ENCODE measurements at regions not wholly inside any gene's neighbourhood (a gene's known extent, or its start where the extent isn't known, plus 50 kb on each side); places are given as distances from the start of the nearest gene placed in this dataset.

DNA sequence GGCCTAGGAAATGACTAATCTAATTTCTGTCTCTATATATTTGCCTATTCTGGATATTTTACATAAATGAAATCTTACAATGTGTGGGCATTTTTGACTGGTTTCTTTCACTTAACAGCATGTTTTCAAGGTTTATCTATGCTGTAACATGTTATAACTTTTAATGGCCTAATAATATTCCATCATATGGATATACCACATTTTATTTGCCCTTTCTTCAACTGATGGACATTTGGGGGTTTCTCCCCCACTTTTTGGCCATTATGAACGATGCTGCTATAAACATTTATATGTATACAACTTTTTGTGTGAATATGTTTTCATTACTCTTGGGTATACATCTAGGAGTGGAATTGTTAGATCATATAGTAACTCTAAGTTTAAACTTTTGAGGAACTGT, 357.3 kb upstream of the ADAMTS9 start:
- no peak for DNase-seq (ENCODE audit: low read depth)
- Histone ChIP-seq H3K27me3 (ENCODE audit: control insufficient read depth, insufficient read depth, low read length) (no peaks in the 10 kb centered on the region), H3K4me3 (ENCODE audit: low read depth, low read length) (no peak overlapping the region), H3K36me3 (ENCODE audit: control insufficient read depth, insufficient read depth, low read length) (no peaks in the 10 kb centered on the region)
- TF ChIP-seq, protein P1, sequence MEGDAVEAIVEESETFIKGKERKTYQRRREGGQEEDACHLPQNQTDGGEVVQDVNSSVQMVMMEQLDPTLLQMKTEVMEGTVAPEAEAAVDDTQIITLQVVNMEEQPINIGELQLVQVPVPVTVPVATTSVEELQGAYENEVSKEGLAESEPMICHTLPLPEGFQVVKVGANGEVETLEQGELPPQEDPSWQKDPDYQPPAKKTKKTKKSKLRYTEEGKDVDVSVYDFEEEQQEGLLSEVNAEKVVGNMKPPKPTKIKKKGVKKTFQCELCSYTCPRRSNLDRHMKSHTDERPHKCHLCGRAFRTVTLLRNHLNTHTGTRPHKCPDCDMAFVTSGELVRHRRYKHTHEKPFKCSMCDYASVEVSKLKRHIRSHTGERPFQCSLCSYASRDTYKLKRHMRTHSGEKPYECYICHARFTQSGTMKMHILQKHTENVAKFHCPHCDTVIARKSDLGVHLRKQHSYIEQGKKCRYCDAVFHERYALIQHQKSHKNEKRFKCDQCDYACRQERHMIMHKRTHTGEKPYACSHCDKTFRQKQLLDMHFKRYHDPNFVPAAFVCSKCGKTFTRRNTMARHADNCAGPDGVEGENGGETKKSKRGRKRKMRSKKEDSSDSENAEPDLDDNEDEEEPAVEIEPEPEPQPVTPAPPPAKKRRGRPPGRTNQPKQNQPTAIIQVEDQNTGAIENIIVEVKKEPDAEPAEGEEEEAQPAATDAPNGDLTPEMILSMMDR (IDR thresholded peaks at IDR 0.05; ENCODE audit: insufficient read depth, low read length, severe bottlenecking) = no peak
- no peak for FAIRE-seq

DNA sequence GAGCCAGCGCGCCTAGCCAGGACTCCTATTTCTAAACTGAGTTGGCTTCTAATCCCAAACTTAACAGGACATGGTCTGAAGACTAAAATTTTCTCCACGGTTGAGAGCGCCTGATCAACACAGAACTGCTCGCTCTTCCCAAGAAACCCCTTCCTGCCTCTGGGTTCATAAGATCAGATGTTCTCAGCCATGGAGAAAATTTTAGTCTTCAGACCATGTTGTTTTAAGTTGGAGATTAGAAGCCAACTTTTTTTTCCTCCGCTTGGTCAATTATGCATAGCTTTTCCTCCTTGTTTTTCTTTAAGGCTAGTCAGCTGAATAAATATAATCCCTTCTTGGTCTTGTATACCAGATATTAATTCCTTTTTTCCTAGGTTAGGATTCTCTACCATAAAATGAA, 356.6 kb upstream of the ADAMTS9 start:
- H3K27me3 ChIP-seq (ENCODE audit: control insufficient read depth, insufficient read depth, low read length) = no peaks in the 10 kb centered on the region
- H3K36me3 ChIP-seq (ENCODE audit: control insufficient read depth, insufficient read depth, low read length) = no peaks in the 10 kb centered on the region
- no peak for DNase-seq (ENCODE audit: low read depth)
- FAIRE-seq = no peak
- no peak overlapping the region for H3K4me3 ChIP-seq (ENCODE audit: low read depth, low read length)
- TF ChIP-seq, protein P1 (IDR thresholded peaks at IDR 0.05; ENCODE audit: insufficient read depth, low read length, severe bottlenecking) = no peak

DNA sequence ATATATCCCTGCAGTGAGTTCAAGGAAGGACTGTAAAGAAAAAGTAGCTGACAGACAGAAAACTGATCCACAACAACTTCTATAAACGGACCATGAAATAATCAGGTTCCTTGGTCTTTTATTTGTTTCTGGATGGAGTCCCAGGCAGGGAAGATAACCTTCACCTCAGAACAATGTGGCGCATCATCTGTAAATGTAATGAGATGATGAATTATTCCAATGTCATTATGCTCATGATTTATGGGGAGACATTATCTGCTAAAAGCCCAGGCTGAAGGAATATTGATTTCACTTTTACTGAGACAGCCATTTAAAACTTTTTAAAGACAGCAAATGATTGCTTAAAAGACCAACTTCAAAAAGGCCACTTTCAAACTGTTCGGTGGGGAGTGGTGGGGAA, 354.9 kb upstream of the ADAMTS9 start:
- no peak overlapping the region for H3K4me3 ChIP-seq (ENCODE audit: low read depth, low read length)
- TF ChIP-seq, protein P1 (IDR thresholded peaks at IDR 0.05; ENCODE audit: insufficient read depth, low read length, severe bottlenecking) = no peak
- FAIRE-seq (no peak), DNase-seq (ENCODE audit: low read depth) (no peak)
- no peaks in the 10 kb centered on the region for H3K36me3 ChIP-seq (ENCODE audit: control insufficient read depth, insufficient read depth, low read length)
- H3K27me3 ChIP-seq (ENCODE audit: control insufficient read depth, insufficient read depth, low read length) = no peaks in the 10 kb centered on the region

DNA sequence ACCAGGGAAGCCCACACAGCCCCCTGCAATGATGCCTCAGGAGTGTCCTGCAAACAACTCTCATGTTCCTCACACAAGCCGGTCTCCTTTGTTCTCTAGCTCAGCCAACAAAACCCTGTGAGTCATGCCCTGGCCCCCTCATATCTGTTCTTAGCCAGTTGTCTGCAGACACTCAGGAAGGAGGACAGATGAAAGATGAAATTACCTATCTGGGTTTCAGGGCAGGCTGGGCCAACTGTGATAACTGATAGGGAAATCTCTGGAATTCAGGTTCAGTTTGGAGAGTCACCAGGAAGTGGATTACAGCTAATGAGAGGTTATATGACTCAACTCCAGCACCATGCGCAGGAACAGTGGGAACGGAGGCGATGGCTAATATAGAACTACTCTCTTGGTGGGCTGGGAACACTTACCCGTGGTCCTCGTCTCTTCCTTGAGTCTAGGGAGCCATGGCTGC, 352.0 kb upstream of the ADAMTS9 start:
- TF ChIP-seq, protein P1 (IDR thresholded peaks at IDR 0.05; ENCODE audit: insufficient read depth, low read length, severe bottlenecking) = no peak
- DNase-seq (ENCODE audit: low read depth) (no peak), FAIRE-seq (no peak)
- Histone ChIP-seq H3K27me3 (ENCODE audit: control insufficient read depth, insufficient read depth, low read length) (no peaks in the 10 kb centered on the region), H3K4me3 (ENCODE audit: low read depth, low read length) (no peak overlapping the region), H3K36me3 (ENCODE audit: control insufficient read depth, insufficient read depth, low read length) (no peaks in the 10 kb centered on the region)

DNA sequence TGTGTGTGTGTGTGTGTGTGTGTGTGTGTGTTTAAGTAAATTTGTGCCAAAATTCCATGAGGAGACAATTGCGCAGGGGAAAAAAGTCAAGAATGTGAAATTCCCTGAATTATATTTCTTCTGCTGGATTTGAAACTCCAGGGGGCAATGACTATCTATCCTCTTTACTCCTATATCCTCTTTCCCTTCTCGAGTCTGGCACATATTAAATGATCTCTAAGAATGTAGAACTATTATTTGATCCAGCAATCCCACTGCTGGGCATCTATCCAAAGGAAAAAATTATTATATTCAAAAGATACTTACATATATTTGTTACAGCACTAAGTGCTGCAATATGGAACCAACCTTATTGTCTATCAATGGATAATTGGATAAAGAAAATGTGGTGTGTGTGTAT, 350.1 kb upstream of the ADAMTS9 start:
- H3K36me3 ChIP-seq (ENCODE audit: control insufficient read depth, insufficient read depth, low read length) = no peaks in the 10 kb centered on the region
- H3K27me3 ChIP-seq (ENCODE audit: control insufficient read depth, insufficient read depth, low read length) = no peaks in the 10 kb centered on the region
- no peak overlapping the region for H3K4me3 ChIP-seq (ENCODE audit: low read depth, low read length)
- DNase-seq (ENCODE audit: low read depth) (no peak), FAIRE-seq (no peak)
- TF ChIP-seq, protein P1 (IDR thresholded peaks at IDR 0.05; ENCODE audit: insufficient read depth, low read length, severe bottlenecking) = no peak

DNA sequence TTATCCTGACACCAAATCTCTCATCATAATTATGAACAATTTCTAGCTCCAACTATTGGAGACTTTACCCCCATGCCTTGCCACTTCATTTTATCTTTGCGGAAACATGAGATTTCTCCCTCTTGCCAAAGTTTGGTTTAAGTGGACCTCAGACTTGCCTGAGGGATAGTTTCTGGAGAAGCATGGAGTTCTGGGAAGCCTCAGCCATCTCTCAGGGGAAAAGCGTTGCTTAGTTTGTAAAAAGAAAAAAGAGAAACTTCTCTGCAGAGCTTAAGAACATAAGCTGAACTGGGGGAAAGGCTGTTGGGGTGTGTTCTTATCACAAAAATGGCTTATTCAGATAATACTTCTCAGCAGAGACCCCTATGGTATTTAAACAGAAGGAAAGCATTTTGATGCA, 347.4 kb upstream of the ADAMTS9 start:
- FAIRE-seq (no peak), DNase-seq (ENCODE audit: low read depth) (no peak)
- TF ChIP-seq, protein P1 (IDR thresholded peaks at IDR 0.05; ENCODE audit: insufficient read depth, low read length, severe bottlenecking) = no peak
- no peaks in the 10 kb centered on the region for H3K36me3 ChIP-seq (ENCODE audit: control insufficient read depth, insufficient read depth, low read length)
- H3K27me3 ChIP-seq (ENCODE audit: control insufficient read depth, insufficient read depth, low read length) = no peaks in the 10 kb centered on the region
- no peak overlapping the region for H3K4me3 ChIP-seq (ENCODE audit: low read depth, low read length)

Data from bronchial epithelial cell (primary cell).